ENCODE measurements at regions not wholly inside any gene's neighbourhood (a gene's known extent, or its start where the extent isn't known, plus 50 kb on each side); places are given as distances from the start of the nearest gene placed in this dataset.

GRCh38 chr2:111633189-111633588 lies 250.8 kb downstream of the ANAPC1 start (continued):
- no peak for TF ChIP-seq RAD21 (IDR thresholded peaks at IDR 0.05; ENCODE audit: low read depth)
- no peak for TF ChIP-seq ZNF274 (IDR thresholded peaks at IDR 0.05; ENCODE audit: low read depth, low read length)

DNA sequence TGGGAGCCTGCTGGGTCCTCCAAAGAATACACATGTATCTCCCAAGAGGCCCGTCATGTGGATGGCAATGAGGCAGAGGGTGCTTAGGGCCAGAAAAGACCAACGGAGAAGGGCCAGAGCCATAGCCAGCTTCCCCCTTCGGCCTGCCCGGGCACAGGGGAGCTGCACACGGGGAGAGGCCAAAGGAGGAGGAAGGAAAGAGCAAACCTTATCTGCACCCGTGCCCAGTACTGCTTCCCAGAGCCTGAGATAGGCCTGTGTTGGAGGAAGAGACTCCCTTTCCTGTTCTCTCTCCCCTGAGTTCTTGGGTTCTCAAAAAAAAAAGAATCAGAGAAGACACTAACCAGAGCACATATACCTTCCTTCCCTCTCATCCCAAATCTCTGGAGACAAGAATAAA lies 250.3 kb downstream of the ANAPC1 start:
- Histone ChIP-seq H3K27me3 (ENCODE audit: insufficient read depth, low read length) (no peaks in the 10 kb centered on the region), H3K36me3 (ENCODE audit: control insufficient read depth in 1 of 2, insufficient read depth in 2 of 2, low read length in 2 of 2) (no peaks in the 10 kb centered on the region), H3K9me3 (ENCODE audit: control insufficient read depth in 1 of 2, insufficient read depth in 1 of 2, low read depth in 1 of 2, low read length in 2 of 2) (peaks cover 0 to 10% of the 10 kb centered on the region in 2 experiments; a peak in 1 of 4 replicates), H3K9me2 (ENCODE audit: insufficient read depth) (no peaks in the 10 kb centered on the region), H2AFZ (ENCODE audit: low read depth, low read length, poor library complexity, severe bottlenecking) (no peak overlapping the region), H3K79me2 (ENCODE audit: insufficient read depth, low read length) (no peaks in the 10 kb centered on the region), H4K20me1 (ENCODE audit: insufficient read depth) (no peaks in the 10 kb centered on the region), H3K27ac (ENCODE audit: low read depth, low read length) (no peak overlapping the region), H3K4me3 (replicated peaks in 1 of 2; ENCODE audit: low read depth in 1 of 2, low read length in 2 of 2) (no peak overlapping the region), H3K4me1 (ENCODE audit: control insufficient read depth in 1 of 2, insufficient read depth in 2 of 2, low read length in 2 of 2) (no peaks in the 10 kb centered on the region), H3K9ac (ENCODE audit: low read length) (no peak overlapping the region), H3K4me2 (ENCODE audit: low read length) (no peak overlapping the region)
- no TSS peak for BruUV-seq (replicated peaks)
- ChIA-PET RAD21 (ENCODE audit: low non-redundant PET in 1 of 2, low total read pairs in 2 of 2, uncharacterized antibody in 2 of 2, unreplicated experiment in 2 of 2) (no interaction called here), POLR2A (no interaction called here), CTCF (no interaction called here)
- intact Hi-C loops (cut with micrococcal nuclease): no loop called here
- no peak for ATAC-seq
- no peak for DNase-seq (ENCODE audit: low read depth, low spot score)
- TF ChIP-seq MAX (IDR thresholded peaks at IDR 0.05) (no peak), TCF7L2 (IDR thresholded peaks at IDR 0.05; ENCODE audit: borderline replicate concordance, extremely low read depth, insufficient read depth, insufficient read length) (no peak), SIN3A (IDR thresholded peaks at IDR 0.05; ENCODE audit: low read depth) (no peak), ZFX (IDR thresholded peaks at IDR 0.05) (no peak), JUND (IDR thresholded peaks at IDR 0.05) (no peak), FOSL1 (IDR thresholded peaks at IDR 0.05; ENCODE audit: low read depth) (no peak), POLR2AphosphoS5 (IDR thresholded peaks at IDR 0.05; ENCODE audit: low read depth, low read length) (no peak), CBX3 (IDR thresholded peaks at IDR 0.05; ENCODE audit: low read depth) (no peak), EZH2 (IDR thresholded peaks at IDR 0.05) (no peak), RAD21 (IDR thresholded peaks at IDR 0.05; ENCODE audit: low read depth) (no peak), ELF1 (IDR thresholded peaks at IDR 0.05; ENCODE audit: borderline replicate concordance, low read depth) (no peak), ZNF274 (IDR thresholded peaks at IDR 0.05; ENCODE audit: low read depth, low read length) (no peak), EGR1 (IDR thresholded peaks at IDR 0.05; ENCODE audit: low read depth) (no peak)
- TF ChIP-seq, protein P1, sequence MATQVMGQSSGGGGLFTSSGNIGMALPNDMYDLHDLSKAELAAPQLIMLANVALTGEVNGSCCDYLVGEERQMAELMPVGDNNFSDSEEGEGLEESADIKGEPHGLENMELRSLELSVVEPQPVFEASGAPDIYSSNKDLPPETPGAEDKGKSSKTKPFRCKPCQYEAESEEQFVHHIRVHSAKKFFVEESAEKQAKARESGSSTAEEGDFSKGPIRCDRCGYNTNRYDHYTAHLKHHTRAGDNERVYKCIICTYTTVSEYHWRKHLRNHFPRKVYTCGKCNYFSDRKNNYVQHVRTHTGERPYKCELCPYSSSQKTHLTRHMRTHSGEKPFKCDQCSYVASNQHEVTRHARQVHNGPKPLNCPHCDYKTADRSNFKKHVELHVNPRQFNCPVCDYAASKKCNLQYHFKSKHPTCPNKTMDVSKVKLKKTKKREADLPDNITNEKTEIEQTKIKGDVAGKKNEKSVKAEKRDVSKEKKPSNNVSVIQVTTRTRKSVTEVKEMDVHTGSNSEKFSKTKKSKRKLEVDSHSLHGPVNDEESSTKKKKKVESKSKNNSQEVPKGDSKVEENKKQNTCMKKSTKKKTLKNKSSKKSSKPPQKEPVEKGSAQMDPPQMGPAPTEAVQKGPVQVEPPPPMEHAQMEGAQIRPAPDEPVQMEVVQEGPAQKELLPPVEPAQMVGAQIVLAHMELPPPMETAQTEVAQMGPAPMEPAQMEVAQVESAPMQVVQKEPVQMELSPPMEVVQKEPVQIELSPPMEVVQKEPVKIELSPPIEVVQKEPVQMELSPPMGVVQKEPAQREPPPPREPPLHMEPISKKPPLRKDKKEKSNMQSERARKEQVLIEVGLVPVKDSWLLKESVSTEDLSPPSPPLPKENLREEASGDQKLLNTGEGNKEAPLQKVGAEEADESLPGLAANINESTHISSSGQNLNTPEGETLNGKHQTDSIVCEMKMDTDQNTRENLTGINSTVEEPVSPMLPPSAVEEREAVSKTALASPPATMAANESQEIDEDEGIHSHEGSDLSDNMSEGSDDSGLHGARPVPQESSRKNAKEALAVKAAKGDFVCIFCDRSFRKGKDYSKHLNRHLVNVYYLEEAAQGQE (IDR thresholded peaks at IDR 0.05; ENCODE audit: low read depth): no peak
- TF ChIP-seq, protein P2, sequence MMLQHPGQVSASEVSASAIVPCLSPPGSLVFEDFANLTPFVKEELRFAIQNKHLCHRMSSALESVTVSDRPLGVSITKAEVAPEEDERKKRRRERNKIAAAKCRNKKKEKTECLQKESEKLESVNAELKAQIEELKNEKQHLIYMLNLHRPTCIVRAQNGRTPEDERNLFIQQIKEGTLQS (IDR thresholded peaks at IDR 0.05): no peak
- TF ChIP-seq, protein P3, sequence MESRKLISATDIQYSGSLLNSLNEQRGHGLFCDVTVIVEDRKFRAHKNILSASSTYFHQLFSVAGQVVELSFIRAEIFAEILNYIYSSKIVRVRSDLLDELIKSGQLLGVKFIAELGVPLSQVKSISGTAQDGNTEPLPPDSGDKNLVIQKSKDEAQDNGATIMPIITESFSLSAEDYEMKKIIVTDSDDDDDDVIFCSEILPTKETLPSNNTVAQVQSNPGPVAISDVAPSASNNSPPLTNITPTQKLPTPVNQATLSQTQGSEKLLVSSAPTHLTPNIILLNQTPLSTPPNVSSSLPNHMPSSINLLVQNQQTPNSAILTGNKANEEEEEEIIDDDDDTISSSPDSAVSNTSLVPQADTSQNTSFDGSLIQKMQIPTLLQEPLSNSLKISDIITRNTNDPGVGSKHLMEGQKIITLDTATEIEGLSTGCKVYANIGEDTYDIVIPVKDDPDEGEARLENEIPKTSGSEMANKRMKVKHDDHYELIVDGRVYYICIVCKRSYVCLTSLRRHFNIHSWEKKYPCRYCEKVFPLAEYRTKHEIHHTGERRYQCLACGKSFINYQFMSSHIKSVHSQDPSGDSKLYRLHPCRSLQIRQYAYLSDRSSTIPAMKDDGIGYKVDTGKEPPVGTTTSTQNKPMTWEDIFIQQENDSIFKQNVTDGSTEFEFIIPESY (IDR thresholded peaks at IDR 0.05; ENCODE audit: extremely low read depth, insufficient replicate concordance, low read length): no peak
- TF ChIP-seq, protein P4, sequence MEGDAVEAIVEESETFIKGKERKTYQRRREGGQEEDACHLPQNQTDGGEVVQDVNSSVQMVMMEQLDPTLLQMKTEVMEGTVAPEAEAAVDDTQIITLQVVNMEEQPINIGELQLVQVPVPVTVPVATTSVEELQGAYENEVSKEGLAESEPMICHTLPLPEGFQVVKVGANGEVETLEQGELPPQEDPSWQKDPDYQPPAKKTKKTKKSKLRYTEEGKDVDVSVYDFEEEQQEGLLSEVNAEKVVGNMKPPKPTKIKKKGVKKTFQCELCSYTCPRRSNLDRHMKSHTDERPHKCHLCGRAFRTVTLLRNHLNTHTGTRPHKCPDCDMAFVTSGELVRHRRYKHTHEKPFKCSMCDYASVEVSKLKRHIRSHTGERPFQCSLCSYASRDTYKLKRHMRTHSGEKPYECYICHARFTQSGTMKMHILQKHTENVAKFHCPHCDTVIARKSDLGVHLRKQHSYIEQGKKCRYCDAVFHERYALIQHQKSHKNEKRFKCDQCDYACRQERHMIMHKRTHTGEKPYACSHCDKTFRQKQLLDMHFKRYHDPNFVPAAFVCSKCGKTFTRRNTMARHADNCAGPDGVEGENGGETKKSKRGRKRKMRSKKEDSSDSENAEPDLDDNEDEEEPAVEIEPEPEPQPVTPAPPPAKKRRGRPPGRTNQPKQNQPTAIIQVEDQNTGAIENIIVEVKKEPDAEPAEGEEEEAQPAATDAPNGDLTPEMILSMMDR (IDR thresholded peaks at IDR 0.05 in 2 of 3, conservative IDR thresholded peaks at IDR 0.05 in 1 of 3; ENCODE audit: borderline replicate concordance in 1 of 3, insufficient read depth in 1 of 3, low read depth in 2 of 3, low read length in 2 of 3): no peak

Data from HCT116 (cell line).